ENCODE measurements at regions not wholly inside any gene's neighbourhood (a gene's known extent, or its start where the extent isn't known, plus 50 kb on each side); places are given as distances from the start of the nearest gene placed in this dataset.

DNA sequence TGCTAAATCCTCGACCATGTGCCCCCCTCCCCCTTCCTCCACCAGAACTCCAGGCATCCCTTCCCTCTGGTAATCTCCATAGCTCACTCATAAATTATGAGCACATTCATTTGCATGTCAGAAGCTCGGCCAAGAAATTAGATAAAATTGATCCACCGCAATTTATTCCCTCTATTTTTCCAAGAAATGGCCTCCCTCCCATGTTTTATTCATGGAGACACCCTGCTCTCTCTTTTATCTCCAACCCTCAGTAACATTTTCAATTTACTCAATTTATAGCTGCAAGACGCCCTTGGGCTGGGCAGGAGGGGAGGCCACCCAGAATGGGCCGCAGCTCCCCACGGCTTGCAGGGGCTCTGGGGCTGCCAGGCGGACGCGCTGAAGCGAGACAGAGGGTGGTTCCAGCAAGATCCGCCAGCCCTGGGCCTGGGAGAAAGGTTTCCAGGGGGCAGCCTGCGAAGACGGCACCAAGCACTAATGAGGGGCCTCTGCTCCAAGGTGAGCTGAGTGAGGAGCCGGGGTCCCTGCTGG, 54.7 kb upstream of the ZNF423 start:
- H3K27me3 Mint-ChIP-seq: peaks cover 2% of the 10 kb centered on the region
- H3K9me3 Mint-ChIP-seq: no peaks in the 10 kb centered on the region
- H3K4me1 Mint-ChIP-seq: no peaks in the 10 kb centered on the region
- no peaks in the 10 kb centered on the region for H3K36me3 Mint-ChIP-seq
- no peak overlapping the region for H3K4me3 Mint-ChIP-seq
- H3K27ac Mint-ChIP-seq: no peak overlapping the region

GRCh38 chr16:49911430-49911829, 55.5 kb upstream of the ZNF423 start:
- Mint-ChIP-seq H3K36me3 (no peaks in the 10 kb centered on the region), H3K9me3 (no peaks in the 10 kb centered on the region), H3K27ac (no peak overlapping the region), H3K4me1 (no peaks in the 10 kb centered on the region), H3K27me3 (peaks cover 2% of the 10 kb centered on the region), H3K4me3 (no peak overlapping the region)

- Mint-ChIP-seq H3K4me3 (no peak overlapping the region), H3K9me3 (no peaks in the 10 kb centered on the region), H3K27me3 (peaks cover 2% of the 10 kb centered on the region), H3K27ac (no peak overlapping the region), H3K4me1 (no peaks in the 10 kb centered on the region), H3K36me3 (no peaks in the 10 kb centered on the region)
Measured at GRCh38 chr16:49912721-49913120, 56.8 kb upstream of the ZNF423 start.

- H3K36me3 Mint-ChIP-seq: no peaks in the 10 kb centered on the region
- no peaks in the 10 kb centered on the region for H3K9me3 Mint-ChIP-seq
- H3K27me3 Mint-ChIP-seq: peaks cover 2% of the 10 kb centered on the region
- H3K27ac Mint-ChIP-seq: no peak overlapping the region
- no peak overlapping the region for H3K4me3 Mint-ChIP-seq
- no peaks in the 10 kb centered on the region for H3K4me1 Mint-ChIP-seq
Measured at GRCh38 chr16:49913720-49914119, 57.8 kb upstream of the ZNF423 start.

DNA sequence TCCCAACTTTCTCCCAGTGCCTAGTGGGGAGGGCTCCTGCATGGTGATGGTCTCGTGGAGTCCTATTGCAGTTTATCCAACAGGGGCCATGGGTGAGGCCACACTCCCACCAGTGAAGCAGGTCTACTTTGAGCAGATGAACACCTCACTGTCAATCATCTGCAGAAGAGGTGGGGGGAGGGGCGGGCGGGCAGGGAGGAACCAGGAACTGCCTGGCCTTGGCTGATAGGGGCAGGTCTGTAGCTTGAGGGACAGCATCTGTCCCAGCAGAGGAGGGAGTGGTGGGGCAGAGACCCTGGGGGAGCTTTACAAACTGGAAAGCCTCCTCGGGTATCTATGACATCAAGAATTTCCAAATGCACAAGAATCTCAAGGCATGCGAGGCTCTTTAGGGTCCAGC, 58.7 kb upstream of the ZNF423 start:
- Mint-ChIP-seq H3K27ac (no peak overlapping the region), H3K4me3 (no peak overlapping the region), H3K9me3 (no peaks in the 10 kb centered on the region), H3K27me3 (peaks cover 2% of the 10 kb centered on the region), H3K4me1 (no peaks in the 10 kb centered on the region), H3K36me3 (no peaks in the 10 kb centered on the region)

DNA sequence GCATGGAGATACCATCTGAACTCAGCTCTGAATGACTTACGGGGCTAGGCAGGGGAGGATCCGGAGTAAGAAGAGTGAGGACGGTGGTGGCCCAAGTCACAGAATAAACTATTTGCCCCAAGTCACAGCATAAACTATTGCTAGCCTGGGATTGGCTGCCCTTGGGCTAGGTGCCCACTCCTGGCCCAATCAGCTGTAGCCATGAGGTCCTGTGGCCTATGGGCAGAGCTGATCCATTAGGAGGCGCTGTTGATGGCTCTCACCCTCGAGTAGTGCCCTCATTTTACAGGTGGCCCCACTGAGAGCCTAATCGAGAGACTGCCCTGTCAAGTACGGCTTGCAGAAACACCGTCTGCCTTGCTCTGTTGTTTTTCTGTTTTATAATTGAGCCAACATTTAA, 62.3 kb upstream of the ZNF423 start:
- Mint-ChIP-seq H3K4me3 (no peak overlapping the region), H3K27me3 (peaks cover 2% of the 10 kb centered on the region), H3K36me3 (no peaks in the 10 kb centered on the region), H3K4me1 (no peaks in the 10 kb centered on the region), H3K27ac (no peak overlapping the region), H3K9me3 (no peaks in the 10 kb centered on the region)

DNA sequence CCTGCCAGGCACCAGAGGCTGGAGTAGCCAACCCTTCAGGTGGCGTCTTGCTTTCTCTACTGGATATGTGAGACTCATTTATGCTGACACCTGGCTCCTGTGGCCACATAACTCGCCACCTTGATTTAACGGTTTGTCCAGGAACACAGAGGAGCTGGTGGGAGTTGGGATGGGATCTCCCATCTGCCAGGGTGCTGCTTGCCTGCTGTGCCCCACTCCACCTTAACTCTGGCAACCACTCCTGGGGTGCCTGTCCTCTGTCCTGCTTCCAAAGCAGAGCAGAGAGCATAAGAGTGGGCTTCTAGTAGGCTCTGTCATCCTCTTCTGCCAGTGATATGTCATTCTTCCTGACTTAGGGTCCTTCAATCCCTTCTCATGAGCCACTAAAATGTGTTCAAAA, 63.4 kb upstream of the ZNF423 start:
- Mint-ChIP-seq H3K27me3 (no peaks in the 10 kb centered on the region), H3K4me1 (no peaks in the 10 kb centered on the region), H3K36me3 (no peaks in the 10 kb centered on the region), H3K27ac (no peak overlapping the region), H3K4me3 (no peak overlapping the region), H3K9me3 (no peaks in the 10 kb centered on the region)

DNA sequence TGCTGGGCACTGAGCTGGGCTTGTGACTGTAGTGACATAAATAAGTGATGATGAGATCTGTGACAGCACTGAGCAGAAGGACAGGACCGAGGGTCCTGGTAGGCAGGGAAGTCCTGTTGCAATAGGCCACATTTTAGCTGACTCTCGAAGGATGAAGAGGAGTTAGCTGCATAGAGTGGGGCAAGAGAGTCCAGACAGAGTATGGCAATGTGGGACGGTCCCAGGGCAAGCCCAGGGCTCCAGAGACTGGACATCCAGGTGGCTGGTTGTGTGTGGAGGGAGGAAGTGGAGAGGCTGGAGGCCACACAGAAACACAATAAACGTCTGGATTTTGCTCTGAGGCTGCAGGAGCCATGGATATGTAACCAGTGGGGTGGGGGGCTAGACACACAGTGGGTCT, 64.5 kb upstream of the ZNF423 start:
- no peaks in the 10 kb centered on the region for H3K27me3 Mint-ChIP-seq
- H3K4me1 Mint-ChIP-seq: no peaks in the 10 kb centered on the region
- H3K9me3 Mint-ChIP-seq: no peaks in the 10 kb centered on the region
- H3K27ac Mint-ChIP-seq: no peak overlapping the region
- no peak overlapping the region for H3K4me3 Mint-ChIP-seq
- H3K36me3 Mint-ChIP-seq: no peaks in the 10 kb centered on the region

- Mint-ChIP-seq H3K4me3 (no peak overlapping the region), H3K9me3 (no peaks in the 10 kb centered on the region), H3K27ac (no peak overlapping the region), H3K27me3 (no peaks in the 10 kb centered on the region), H3K4me1 (no peaks in the 10 kb centered on the region), H3K36me3 (no peaks in the 10 kb centered on the region)
Measured at GRCh38 chr16:49921106-49921505, 65.2 kb upstream of the ZNF423 start.

- Mint-ChIP-seq H3K36me3 (no peaks in the 10 kb centered on the region), H3K4me1 (no peaks in the 10 kb centered on the region), H3K4me3 (no peak overlapping the region)
Measured at GRCh38 chr16:49921791-49922456, 66.0 kb upstream of the ZNF423 start.

GRCh38 chr16:49923411-49923810, 67.5 kb upstream of the ZNF423 start:
- Mint-ChIP-seq H3K4me3 (no peak overlapping the region), H3K9me3 (no peaks in the 10 kb centered on the region), H3K27ac (no peak overlapping the region), H3K27me3 (peaks cover under 1% of the 10 kb centered on the region), H3K36me3 (no peaks in the 10 kb centered on the region), H3K4me1 (no peaks in the 10 kb centered on the region)

More at GRCh38 chr16:49921791-49922456, 66.0 kb upstream of the ZNF423 start:
- no peak overlapping the region for H3K27ac Mint-ChIP-seq
- no peaks in the 10 kb centered on the region for H3K9me3 Mint-ChIP-seq
- no peaks in the 10 kb centered on the region for H3K27me3 Mint-ChIP-seq

- H3K27me3 Mint-ChIP-seq: peaks cover 2% of the 10 kb centered on the region
- H3K9me3 Mint-ChIP-seq: no peaks in the 10 kb centered on the region
- no peak overlapping the region for H3K27ac Mint-ChIP-seq
- no peaks in the 10 kb centered on the region for H3K4me1 Mint-ChIP-seq
- no peaks in the 10 kb centered on the region for H3K36me3 Mint-ChIP-seq
- no peak overlapping the region for H3K4me3 Mint-ChIP-seq
Measured at GRCh38 chr16:49924078-49924477, 68.2 kb upstream of the ZNF423 start.

DNA sequence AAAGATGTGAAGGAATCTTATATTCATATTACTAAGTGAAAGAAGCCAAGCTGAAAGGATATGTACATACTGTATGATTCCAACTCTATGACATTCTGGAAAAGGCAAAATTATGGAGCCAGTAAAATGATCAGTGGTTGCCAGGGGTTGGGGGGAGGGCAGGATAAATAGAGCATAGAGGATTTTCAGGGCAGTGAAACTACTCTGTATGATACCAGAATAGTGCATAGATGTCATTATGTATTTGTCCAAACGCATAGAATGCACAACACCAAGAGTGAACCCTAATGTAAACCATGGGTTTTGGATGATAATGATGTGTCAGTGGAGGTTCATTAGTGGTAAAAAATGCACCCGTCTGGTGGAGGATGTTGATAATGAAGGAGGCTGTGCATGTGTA, 71.0 kb upstream of the ZNF423 start:
- Mint-ChIP-seq H3K27me3 (peaks cover 2% of the 10 kb centered on the region), H3K9me3 (no peaks in the 10 kb centered on the region), H3K4me1 (no peaks in the 10 kb centered on the region), H3K36me3 (no peaks in the 10 kb centered on the region), H3K4me3 (no peak overlapping the region), H3K27ac (no peak overlapping the region)

DNA sequence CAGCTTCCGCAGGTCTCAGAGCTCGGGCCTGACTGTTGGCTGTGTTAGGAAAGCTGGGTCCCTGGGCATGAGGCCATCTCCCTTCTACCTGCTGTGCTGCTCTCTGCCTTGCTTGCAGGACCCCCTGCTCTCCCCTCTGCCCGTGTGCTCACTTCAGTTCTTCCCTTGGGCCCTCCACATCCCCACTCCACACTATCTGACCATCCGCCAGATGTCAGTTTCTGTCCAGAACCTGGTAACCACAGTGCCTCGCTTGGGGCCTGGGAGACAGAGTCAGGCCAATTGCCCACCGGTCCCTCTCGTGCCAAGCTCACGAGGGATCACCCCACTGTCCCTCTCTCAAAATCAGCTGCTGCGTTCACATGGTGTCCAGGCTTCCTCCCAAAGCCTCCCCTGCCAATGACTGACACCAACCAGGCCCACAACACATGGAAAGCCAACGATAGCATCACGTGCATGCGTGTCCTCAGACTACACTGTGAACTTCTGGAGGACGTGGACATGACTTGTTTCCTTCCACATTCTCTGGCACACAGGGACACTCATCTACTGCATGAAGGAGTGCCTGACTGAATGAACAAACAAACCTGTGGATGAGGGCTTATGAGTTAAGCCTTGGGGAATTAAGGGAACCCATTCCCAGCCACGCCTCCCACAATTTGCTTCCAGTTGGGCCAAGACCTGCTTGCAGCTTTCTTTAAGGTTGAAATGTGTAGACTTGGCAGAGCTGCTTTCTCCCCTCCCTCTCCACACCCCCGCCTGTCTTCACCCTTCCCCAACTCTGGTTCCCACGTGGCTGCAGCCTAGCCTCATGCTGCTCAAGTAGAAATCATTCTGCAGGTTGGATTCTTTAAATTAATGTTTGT, 72.5 kb upstream of the ZNF423 start:
- no peak overlapping the region for H3K4me3 Mint-ChIP-seq
- H3K4me1 Mint-ChIP-seq: no peaks in the 10 kb centered on the region
- H3K27ac Mint-ChIP-seq: no peak overlapping the region
- H3K9me3 Mint-ChIP-seq: no peaks in the 10 kb centered on the region
- H3K27me3 Mint-ChIP-seq: peaks cover 2% of the 10 kb centered on the region
- no peaks in the 10 kb centered on the region for H3K36me3 Mint-ChIP-seq

GRCh38 chr16:49929626-49930025, 73.7 kb upstream of the ZNF423 start:
- Mint-ChIP-seq H3K9me3 (no peaks in the 10 kb centered on the region), H3K27me3 (peaks cover 2% of the 10 kb centered on the region), H3K36me3 (no peaks in the 10 kb centered on the region), H3K4me1 (no peaks in the 10 kb centered on the region), H3K4me3 (no peak overlapping the region), H3K27ac (no peak overlapping the region)

DNA sequence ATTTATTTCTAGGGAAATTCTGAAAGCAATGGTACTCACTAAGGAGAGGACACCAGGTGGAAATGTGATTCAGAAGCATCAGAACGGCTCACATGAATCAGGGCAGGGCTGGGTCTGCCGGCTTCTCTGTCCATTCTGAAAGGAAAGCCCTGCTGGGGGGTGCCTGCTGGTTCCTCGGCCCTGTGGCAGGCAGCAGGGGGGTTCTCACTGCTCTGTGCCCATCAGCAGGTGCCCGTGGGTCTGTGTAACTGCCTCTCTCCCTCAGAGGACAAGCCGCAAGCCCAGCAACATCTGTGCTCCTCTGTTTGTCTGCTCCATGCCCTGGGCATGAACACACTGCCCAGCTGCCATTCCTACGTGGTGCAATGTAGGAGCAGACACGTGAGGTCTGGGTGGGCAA, 74.9 kb upstream of the ZNF423 start:
- no peaks in the 10 kb centered on the region for H3K9me3 Mint-ChIP-seq
- H3K4me3 Mint-ChIP-seq: no peak overlapping the region
- H3K27ac Mint-ChIP-seq: no peak overlapping the region
- peaks cover 2% of the 10 kb centered on the region for H3K27me3 Mint-ChIP-seq
- no peaks in the 10 kb centered on the region for H3K36me3 Mint-ChIP-seq
- no peaks in the 10 kb centered on the region for H3K4me1 Mint-ChIP-seq
